ENCODE measurements at regions not wholly inside any gene's neighbourhood (a gene's known extent, or its start where the extent isn't known, plus 50 kb on each side); places are given as distances from the start of the nearest gene placed in this dataset.

DNA sequence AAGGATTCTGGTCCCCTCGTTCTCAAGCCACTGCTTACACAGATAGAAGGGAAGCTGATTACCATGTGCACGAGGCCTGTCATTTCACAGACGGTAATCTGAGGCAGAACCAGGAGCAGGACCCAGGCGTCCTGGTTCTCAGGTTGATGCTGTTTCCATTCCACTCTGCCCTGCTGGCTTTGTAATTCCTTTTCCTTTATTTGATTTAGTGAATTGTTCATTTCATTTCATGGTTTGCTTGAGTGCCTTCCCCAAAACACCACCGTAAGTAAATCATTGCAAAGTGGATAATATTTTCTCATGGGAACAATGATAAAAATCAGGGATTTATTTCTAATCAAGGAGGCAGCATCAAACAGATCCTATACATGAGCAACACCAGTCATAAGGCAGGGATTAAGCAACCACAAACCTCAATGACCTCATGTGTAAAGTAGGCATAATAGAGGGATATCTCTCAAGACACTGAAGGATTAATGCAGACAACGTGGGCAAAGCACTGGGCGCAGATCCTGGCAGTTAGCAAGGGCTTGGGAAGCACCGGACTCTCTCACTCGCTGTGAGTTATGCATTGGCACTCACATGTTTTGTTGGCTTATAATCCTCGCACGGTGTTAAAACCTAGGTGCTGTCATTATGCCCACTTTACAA is 229.5 kb upstream of the FOXQ1 start:
- TF ChIP-seq, protein P1, sequence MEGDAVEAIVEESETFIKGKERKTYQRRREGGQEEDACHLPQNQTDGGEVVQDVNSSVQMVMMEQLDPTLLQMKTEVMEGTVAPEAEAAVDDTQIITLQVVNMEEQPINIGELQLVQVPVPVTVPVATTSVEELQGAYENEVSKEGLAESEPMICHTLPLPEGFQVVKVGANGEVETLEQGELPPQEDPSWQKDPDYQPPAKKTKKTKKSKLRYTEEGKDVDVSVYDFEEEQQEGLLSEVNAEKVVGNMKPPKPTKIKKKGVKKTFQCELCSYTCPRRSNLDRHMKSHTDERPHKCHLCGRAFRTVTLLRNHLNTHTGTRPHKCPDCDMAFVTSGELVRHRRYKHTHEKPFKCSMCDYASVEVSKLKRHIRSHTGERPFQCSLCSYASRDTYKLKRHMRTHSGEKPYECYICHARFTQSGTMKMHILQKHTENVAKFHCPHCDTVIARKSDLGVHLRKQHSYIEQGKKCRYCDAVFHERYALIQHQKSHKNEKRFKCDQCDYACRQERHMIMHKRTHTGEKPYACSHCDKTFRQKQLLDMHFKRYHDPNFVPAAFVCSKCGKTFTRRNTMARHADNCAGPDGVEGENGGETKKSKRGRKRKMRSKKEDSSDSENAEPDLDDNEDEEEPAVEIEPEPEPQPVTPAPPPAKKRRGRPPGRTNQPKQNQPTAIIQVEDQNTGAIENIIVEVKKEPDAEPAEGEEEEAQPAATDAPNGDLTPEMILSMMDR (IDR thresholded peaks at IDR 0.05; ENCODE audit: unreplicated experiment): no peak
- CTCF ChIA-PET: no interaction called here
- Mint-ChIP-seq H3K9me3 (ENCODE audit: low read depth, unreplicated experiment) (no peaks in the 10 kb centered on the region), H3K36me3 (ENCODE audit: insufficient read depth, unreplicated experiment) (no peaks in the 10 kb centered on the region), H3K27me3 (ENCODE audit: unreplicated experiment) (no peaks in the 10 kb centered on the region), H3K27ac (ENCODE audit: unreplicated experiment) (peak overlapping the region; percentile 70), H3K4me1 (ENCODE audit: low read depth, unreplicated experiment) (peaks cover 14% of the 10 kb centered on the region), H3K4me3 (ENCODE audit: low read depth, unreplicated experiment) (no peak overlapping the region)
- no peak for DNase-seq
- BruUV-seq (replicated peaks): no TSS peak
- intact Hi-C loops (cut with micrococcal nuclease; ENCODE audit: unreplicated experiment): no loop called here

DNA sequence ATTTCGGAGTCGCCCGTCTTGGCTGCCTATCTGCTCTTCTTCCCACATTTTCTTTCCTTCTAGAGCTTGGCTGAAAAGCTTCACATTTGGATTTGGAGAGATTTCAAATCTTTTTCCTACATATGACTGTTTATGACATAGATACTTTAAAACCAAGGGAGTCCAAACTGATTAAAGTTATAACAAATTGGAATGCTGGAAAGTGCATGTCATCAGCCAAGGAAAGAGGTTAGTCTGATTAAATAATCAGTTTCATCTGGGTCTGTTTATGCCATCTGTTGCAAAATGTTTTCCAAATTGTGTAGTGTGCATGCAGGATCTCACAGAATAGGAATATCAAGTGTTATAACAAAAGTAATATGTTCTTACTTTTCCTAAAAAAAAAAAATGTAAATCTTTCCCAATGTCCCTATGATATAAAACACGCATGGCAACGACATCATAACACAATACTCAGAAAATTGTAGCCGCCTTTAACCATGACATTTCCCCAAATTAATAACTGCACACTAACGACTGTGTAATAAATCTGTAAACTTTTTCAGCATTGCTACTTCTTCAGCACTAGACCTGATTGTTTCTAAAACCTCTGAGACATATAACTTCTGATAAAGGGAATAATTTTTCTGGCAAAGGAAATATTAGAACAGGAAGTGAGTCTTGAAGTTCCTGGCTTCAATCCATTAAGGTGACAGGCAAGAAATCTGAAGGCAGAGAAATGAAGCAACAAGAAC is 230.2 kb upstream of the FOXQ1 start:
- H3K27me3 Mint-ChIP-seq (ENCODE audit: unreplicated experiment): no peaks in the 10 kb centered on the region
- CTCF ChIA-PET: no interaction called here
- no peak for DNase-seq
- TF ChIP-seq, protein P1 (IDR thresholded peaks at IDR 0.05; ENCODE audit: unreplicated experiment): no peak
- H3K27ac Mint-ChIP-seq (ENCODE audit: unreplicated experiment): peak overlapping the region; percentile 70
- H3K36me3 Mint-ChIP-seq (ENCODE audit: insufficient read depth, unreplicated experiment): no peaks in the 10 kb centered on the region
- no peaks in the 10 kb centered on the region for H3K9me3 Mint-ChIP-seq (ENCODE audit: low read depth, unreplicated experiment)
- peaks cover 14% of the 10 kb centered on the region for H3K4me1 Mint-ChIP-seq (ENCODE audit: low read depth, unreplicated experiment)
- intact Hi-C loops (cut with micrococcal nuclease; ENCODE audit: unreplicated experiment): no loop called here
- BruUV-seq (replicated peaks): no TSS peak
- no peak overlapping the region for H3K4me3 Mint-ChIP-seq (ENCODE audit: low read depth, unreplicated experiment)

DNA sequence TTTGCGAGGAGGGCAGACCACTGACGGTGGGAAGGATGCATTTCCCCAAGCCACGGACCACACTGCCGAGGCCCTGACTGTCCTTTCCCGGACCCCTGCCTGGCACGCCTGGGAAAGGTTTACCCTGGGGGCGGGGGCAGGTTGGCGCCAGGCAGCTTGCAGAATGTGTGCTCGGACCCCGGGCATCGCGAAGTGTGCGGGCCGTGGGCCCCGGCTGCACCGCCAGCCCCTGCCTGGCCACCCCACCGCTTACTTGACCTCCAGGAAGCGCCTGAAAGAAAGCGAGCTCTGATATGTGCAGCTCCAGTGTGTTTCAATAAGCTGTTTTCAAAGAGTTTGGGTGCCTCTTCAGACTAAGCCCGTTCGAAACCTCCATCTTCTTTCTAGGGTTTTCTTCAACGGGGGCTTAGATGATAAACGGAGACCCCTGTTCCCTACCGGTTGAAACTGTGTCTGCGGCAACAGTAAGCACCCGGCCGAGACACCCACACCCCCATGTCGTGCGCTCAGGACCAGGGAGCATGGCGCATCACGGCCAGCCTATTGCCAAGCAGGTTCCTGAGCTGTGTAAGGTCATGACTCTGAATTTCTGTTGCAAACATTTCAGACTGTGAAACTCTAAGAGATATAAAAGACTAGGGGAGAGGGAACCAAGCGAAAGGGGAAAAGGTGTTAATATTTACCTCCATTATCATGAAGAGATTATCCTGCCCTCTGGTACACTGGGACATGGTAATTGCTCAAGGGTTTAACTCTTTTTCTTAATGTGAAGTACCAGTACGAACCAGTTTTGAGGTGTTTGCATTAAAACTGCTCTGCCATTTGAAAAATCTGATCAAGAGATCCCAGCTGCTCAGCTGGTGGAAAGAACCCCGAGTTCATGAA is 231.2 kb upstream of the FOXQ1 start:
- intact Hi-C loops (cut with micrococcal nuclease; ENCODE audit: unreplicated experiment): no loop called here
- Mint-ChIP-seq H3K4me1 (ENCODE audit: low read depth, unreplicated experiment) (peaks cover 14% of the 10 kb centered on the region), H3K36me3 (ENCODE audit: insufficient read depth, unreplicated experiment) (no peaks in the 10 kb centered on the region), H3K27me3 (ENCODE audit: unreplicated experiment) (no peaks in the 10 kb centered on the region), H3K4me3 (ENCODE audit: low read depth, unreplicated experiment) (no peak overlapping the region), H3K27ac (ENCODE audit: unreplicated experiment) (no peak overlapping the region), H3K9me3 (ENCODE audit: low read depth, unreplicated experiment) (no peaks in the 10 kb centered on the region)
- TF ChIP-seq, protein P1 (IDR thresholded peaks at IDR 0.05; ENCODE audit: unreplicated experiment): no peak
- CTCF ChIA-PET: no interaction called here
- DNase-seq: no peak
- BruUV-seq (replicated peaks): no TSS peak

DNA sequence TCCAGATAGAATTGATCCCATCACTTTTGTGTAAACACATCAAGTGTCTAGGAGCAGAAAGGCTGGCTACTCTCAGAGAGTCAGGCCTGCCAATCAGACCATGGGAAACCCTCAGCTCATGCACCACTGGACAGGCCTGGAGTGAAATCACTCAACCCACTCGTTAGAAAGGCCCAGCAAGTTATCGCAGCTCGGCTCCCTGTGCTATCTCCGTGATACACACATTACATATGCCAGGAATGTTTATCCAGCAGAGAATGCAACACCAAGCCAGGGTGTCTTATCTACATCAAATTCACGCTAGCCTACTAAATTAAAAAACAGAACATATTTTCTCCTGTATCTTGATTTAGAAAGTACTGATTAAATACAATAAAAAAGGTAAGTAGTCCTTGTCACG is 232.4 kb upstream of the FOXQ1 start:
- CTCF ChIA-PET: no interaction called here
- H3K36me3 Mint-ChIP-seq (ENCODE audit: insufficient read depth, unreplicated experiment): no peaks in the 10 kb centered on the region
- H3K4me3 Mint-ChIP-seq (ENCODE audit: low read depth, unreplicated experiment): no peak overlapping the region
- no peaks in the 10 kb centered on the region for H3K9me3 Mint-ChIP-seq (ENCODE audit: low read depth, unreplicated experiment)
- peaks cover 14% of the 10 kb centered on the region for H3K4me1 Mint-ChIP-seq (ENCODE audit: low read depth, unreplicated experiment)
- intact Hi-C loops (cut with micrococcal nuclease; ENCODE audit: unreplicated experiment): no loop called here
- peak; percentile 14 for DNase-seq
- TF ChIP-seq, protein P1 (IDR thresholded peaks at IDR 0.05; ENCODE audit: unreplicated experiment): no peak
- H3K27ac Mint-ChIP-seq (ENCODE audit: unreplicated experiment): no peak overlapping the region
- no peaks in the 10 kb centered on the region for H3K27me3 Mint-ChIP-seq (ENCODE audit: unreplicated experiment)
- no TSS peak for BruUV-seq (replicated peaks)
